K562 (cell line): ENCODE measurements at regions not wholly inside any gene's neighbourhood (a gene's known extent, or its start where the extent isn't known, plus 50 kb on each side); places are given as distances from the start of the nearest gene placed in this dataset.
A peak's percentile ranks its signal among the peaks of the same experiment; 100 is the strongest.

Experiments used
- ATF1 ChIP-seq, 2 experiments: fragments of 450-650 bp in 1 of 2; IDR thresholded peaks; 2 replicates each; pipeline ENCODE4 v1.6.1; 2016; ENCODE audit warnings: missing compliant biosample characterization in 1 of 2, missing genetic modification characterization in 1 of 2
- FOXA1 ChIP-seq: fragments of 450-650 bp; IDR thresholded peaks from 2 replicates; pipeline ENCODE4 v1.6.1; 2016; ENCODE audit warnings: mild to moderate bottlenecking, borderline replicate concordance
- FOXK2 ChIP-seq, 2 experiments: fragments of 450-650 bp; IDR thresholded peaks in 1 of 2; conservative IDR thresholded peaks in 1 of 2; 2 replicates each; pipeline ENCODE4 v1.6.1; 2016; ENCODE audit warnings: low read depth in 2 of 2, mild to moderate bottlenecking in 1 of 2
- HNRNPK ChIP-seq: fragments of 200-400 bp; formaldehyde crosslinking; IDR thresholded peaks from one replicate; pipeline ENCODE4 v1.6.1; 2018; ENCODE audit warnings: mild to moderate bottlenecking, low read depth, low read length; ENCODE audit not compliant: poor library complexity, severe bottlenecking
- NCOA1 ChIP-seq: fragments of 450-650 bp; IDR thresholded peaks from 2 replicates; pipeline ENCODE4 v1.6.1; 2016; ENCODE audit warnings: low read depth
- NCOR1 ChIP-seq: fragments of 450-650 bp; IDR thresholded peaks from 2 replicates; pipeline ENCODE4 v1.6.1; 2016; ENCODE audit warnings: mild to moderate bottlenecking, moderate library complexity
- RUNX1 ChIP-seq: sonication (generic); IDR thresholded peaks from 2 replicates; pipeline ENCODE4 v1.6.1; 2016; ENCODE audit warnings: antibody characterized with exemption, low read depth
- SMAD1 ChIP-seq: fragments of 150-350 bp; IDR thresholded peaks from 2 replicates; pipeline ENCODE4 v1.6.1; 2014; ENCODE audit warnings: low read length, low read depth; ENCODE audit not compliant: partially characterized antibody
- SMARCC2 ChIP-seq: fragments of 450-650 bp; IDR thresholded peaks from 2 replicates; pipeline ENCODE4 v1.6.1; 2017; ENCODE audit warnings: antibody characterized with exemption, moderate library complexity, mild to moderate bottlenecking, low read depth
- SNRNP70 ChIP-seq: fragments of 200-400 bp; formaldehyde crosslinking; optimal IDR thresholded peaks from 2 replicates; pipeline ENCODE3; 2017; ENCODE audit warnings: low read depth, low read length
- STAT5B ChIP-seq: fragments of 250-450 bp; sonication (Bioruptor Pico); IDR thresholded peaks from 2 replicates; pipeline ENCODE4 v1.8.0; 2021; ENCODE audit warnings: mild to moderate bottlenecking, inconsistent platforms
- TARDBP ChIP-seq: fragments of 450-650 bp; IDR thresholded peaks from 2 replicates; pipeline ENCODE4 v1.6.1; 2016
- ZNF174 ChIP-seq: fragments of 250-450 bp; sonication (Bioruptor Pico); IDR thresholded peaks from 2 replicates; pipeline ENCODE4 v1.4.0; 2020; ENCODE audit warnings: mild to moderate bottlenecking
- ZNF57 ChIP-seq: fragments of 450-650 bp; formaldehyde crosslinking; IDR thresholded peaks from 2 replicates; pipeline ENCODE4 v1.4.0; 2020; ENCODE audit warnings: mild to moderate bottlenecking, moderate library complexity
- ZNF766 ChIP-seq: fragments of 200-800 bp; sonication (Bioruptor generic); conservative IDR thresholded peaks from 2 replicates; pipeline ENCODE4 v1.6.1; 2016; ENCODE audit warnings: missing genetic modification characterization, missing compliant biosample characterization
- ZNF77 ChIP-seq: fragments of 250-450 bp; sonication (Bioruptor Pico); IDR thresholded peaks from 2 replicates; pipeline ENCODE4 v1.5.0; 2020
- ZNF830 ChIP-seq: fragments of 250-450 bp; sonication (Bioruptor Pico); IDR thresholded peaks from 2 replicates; pipeline ENCODE4 v1.5.0; 2021; ENCODE audit warnings: mild to moderate bottlenecking
- TF ChIP-seq, protein P1 (sequence below): fragments of 250-450 bp; sonication (Bioruptor Pico); IDR thresholded peaks from 2 replicates; pipeline ENCODE4 v1.5.0; 2022; ENCODE audit warnings: mild to moderate bottlenecking
- TF ChIP-seq, protein P2 (sequence below): fragments of 450-650 bp; IDR thresholded peaks from 2 replicates; pipeline ENCODE4 v1.6.1; 2017; ENCODE audit warnings: antibody characterized with exemption
- TF ChIP-seq, protein P3 (sequence below): conservative IDR thresholded peaks from 2 replicates; pipeline ENCODE4 v1.6.1; 2011; ENCODE audit warnings: low read depth, mild to moderate bottlenecking, low read length; ENCODE audit not compliant: control insufficient read depth
- TF ChIP-seq, protein P4 (sequence below): sonication (generic); formaldehyde crosslinking; IDR thresholded peaks from 2 replicates; pipeline ENCODE4 v1.8.0; 2022; ENCODE audit warnings: missing genetic modification reagents, mild to moderate bottlenecking, moderate library complexity, borderline replicate concordance
- TF ChIP-seq, protein P5 (sequence below): sonication (generic); formaldehyde crosslinking; IDR thresholded peaks from 2 replicates; pipeline ENCODE4 v1.9.0; 2022; ENCODE audit warnings: mild to moderate bottlenecking, missing genetic modification reagents
- TF ChIP-seq, protein P6 (sequence below): fragments of 250-450 bp; sonication (Bioruptor Pico); IDR thresholded peaks from 2 replicates; pipeline ENCODE4 v1.5.0; 2021

DNA sequence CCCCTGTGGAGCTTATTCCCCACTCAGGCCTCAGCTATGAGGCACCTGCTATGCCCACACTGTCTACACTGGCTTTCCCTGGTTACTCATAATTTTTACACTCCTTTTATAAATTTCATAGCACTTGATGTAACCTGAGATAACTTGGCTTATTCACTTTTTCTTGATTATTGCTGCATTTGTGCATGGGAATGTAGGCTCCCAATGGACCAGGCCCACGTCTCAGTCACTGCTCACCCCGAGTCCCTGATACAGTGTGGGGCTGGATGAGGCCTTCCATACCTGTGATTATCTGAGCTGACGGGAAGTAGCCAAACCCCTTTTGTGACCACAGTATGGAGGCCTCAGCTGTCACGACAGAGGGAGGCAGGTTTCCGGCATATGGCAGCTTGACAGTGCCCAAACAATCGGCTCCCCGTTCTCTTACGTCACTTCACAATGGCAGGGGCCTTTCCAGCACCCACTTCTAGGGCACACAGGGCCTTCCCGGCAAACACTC, 645.3 kb downstream of the ACTR3B start (continued):
- TF ChIP-seq, protein P1, sequence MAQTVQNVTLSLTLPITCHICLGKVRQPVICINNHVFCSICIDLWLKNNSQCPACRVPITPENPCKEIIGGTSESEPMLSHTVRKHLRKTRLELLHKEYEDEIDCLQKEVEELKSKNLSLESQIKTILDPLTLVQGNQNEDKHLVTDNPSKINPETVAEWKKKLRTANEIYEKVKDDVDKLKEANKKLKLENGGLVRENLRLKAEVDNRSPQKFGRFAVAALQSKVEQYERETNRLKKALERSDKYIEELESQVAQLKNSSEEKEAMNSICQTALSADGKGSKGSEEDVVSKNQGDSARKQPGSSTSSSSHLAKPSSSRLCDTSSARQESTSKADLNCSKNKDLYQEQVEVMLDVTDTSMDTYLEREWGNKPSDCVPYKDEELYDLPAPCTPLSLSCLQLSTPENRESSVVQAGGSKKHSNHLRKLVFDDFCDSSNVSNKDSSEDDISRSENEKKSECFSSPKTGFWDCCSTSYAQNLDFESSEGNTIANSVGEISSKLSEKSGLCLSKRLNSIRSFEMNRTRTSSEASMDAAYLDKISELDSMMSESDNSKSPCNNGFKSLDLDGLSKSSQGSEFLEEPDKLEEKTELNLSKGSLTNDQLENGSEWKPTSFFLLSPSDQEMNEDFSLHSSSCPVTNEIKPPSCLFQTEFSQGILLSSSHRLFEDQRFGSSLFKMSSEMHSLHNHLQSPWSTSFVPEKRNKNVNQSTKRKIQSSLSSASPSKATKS (CRISPR knock-in tag) = no peak; the same call in 1 of the 2 replicates
- TF ChIP-seq ZNF174 (CRISPR knock-in tag) (no peak), SMARCC2 (no peak), TARDBP (no peak), STAT5B (CRISPR knock-in tag) (no peak), ATF1 (CRISPR knock-in tag; IDR thresholded peaks at IDR 0.05) (no peak), ATF1 (tag; IDR thresholded peaks at IDR 0.05) (no peak), FOXK2 (conservative IDR thresholded peaks at IDR 0.05 in 1 of 2, IDR thresholded peaks at IDR 0.05 in 1 of 2; ENCODE audit: low read depth in 2 of 2) (no peak), ZNF57 (no peak), ZNF77 (CRISPR knock-in tag) (no peak), SMAD1 (peak; percentile 38), ZNF766 (CRISPR knock-in tag) (no peak), ZNF830 (CRISPR knock-in tag) (peak; percentile 80), HNRNPK (no peak), FOXA1 (no peak), NCOA1 (no peak), SNRNP70 (peak; percentile 91), RUNX1 (no peak), NCOR1 (no peak)
- TF ChIP-seq, protein P2, sequence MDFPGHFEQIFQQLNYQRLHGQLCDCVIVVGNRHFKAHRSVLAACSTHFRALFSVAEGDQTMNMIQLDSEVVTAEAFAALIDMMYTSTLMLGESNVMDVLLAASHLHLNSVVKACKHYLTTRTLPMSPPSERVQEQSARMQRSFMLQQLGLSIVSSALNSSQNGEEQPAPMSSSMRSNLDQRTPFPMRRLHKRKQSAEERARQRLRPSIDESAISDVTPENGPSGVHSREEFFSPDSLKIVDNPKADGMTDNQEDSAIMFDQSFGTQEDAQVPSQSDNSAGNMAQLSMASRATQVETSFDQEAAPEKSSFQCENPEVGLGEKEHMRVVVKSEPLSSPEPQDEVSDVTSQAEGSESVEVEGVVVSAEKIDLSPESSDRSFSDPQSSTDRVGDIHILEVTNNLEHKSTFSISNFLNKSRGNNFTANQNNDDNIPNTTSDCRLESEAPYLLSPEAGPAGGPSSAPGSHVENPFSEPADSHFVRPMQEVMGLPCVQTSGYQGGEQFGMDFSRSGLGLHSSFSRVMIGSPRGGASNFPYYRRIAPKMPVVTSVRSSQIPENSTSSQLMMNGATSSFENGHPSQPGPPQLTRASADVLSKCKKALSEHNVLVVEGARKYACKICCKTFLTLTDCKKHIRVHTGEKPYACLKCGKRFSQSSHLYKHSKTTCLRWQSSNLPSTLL = no peak
- TF ChIP-seq, protein P3, sequence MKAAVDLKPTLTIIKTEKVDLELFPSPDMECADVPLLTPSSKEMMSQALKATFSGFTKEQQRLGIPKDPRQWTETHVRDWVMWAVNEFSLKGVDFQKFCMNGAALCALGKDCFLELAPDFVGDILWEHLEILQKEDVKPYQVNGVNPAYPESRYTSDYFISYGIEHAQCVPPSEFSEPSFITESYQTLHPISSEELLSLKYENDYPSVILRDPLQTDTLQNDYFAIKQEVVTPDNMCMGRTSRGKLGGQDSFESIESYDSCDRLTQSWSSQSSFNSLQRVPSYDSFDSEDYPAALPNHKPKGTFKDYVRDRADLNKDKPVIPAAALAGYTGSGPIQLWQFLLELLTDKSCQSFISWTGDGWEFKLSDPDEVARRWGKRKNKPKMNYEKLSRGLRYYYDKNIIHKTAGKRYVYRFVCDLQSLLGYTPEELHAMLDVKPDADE = no peak
- TF ChIP-seq, protein P4, sequence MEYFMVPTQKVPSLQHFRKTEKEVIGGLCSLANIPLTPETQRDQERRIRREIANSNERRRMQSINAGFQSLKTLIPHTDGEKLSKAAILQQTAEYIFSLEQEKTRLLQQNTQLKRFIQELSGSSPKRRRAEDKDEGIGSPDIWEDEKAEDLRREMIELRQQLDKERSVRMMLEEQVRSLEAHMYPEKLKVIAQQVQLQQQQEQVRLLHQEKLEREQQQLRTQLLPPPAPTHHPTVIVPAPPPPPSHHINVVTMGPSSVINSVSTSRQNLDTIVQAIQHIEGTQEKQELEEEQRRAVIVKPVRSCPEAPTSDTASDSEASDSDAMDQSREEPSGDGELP = 0 out of 2 replicates have a peak, but pooled peaks have one; percentile 23
- TF ChIP-seq, protein P5, sequence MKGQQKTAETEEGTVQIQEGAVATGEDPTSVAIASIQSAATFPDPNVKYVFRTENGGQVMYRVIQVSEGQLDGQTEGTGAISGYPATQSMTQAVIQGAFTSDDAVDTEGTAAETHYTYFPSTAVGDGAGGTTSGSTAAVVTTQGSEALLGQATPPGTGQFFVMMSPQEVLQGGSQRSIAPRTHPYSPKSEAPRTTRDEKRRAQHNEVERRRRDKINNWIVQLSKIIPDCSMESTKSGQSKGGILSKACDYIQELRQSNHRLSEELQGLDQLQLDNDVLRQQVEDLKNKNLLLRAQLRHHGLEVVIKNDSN (CRISPR knock-in tag) = no peak
- TF ChIP-seq, protein P6, sequence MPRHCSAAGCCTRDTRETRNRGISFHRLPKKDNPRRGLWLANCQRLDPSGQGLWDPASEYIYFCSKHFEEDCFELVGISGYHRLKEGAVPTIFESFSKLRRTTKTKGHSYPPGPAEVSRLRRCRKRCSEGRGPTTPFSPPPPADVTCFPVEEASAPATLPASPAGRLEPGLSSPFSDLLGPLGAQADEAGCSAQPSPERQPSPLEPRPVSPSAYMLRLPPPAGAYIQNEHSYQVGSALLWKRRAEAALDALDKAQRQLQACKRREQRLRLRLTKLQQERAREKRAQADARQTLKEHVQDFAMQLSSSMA (CRISPR knock-in tag) = 0 out of 2 replicates have a peak, but pooled peaks have one; percentile 21
